PC-3 (cell line): ENCODE measurements at regions not wholly inside any gene's neighbourhood (a gene's known extent, or its start where the extent isn't known, plus 50 kb on each side); places are given as distances from the start of the nearest gene placed in this dataset.

Experiments
- ATAC-seq: fragments of 200-7000 bp; cut with Tn5 transposase; 2 replicates; pipeline ENCODE4 v1.9.1; 2020; ENCODE audit warnings: mild to moderate bottlenecking, moderate library complexity
- BruUV-seq: library from RNA; stranded (reverse); fragments of 400-500 nt; replicated peaks from 2 replicates; lab custom pipeline; 2021; lab: Mats Ljungman, UMichigan
- CTCF ChIA-PET: fragments of 300-600 bp; sonication (Branson Sonifier 250); formaldehyde crosslinking; loops from one replicate; lab custom pipeline; 2022; ENCODE audit warnings: antibody characterized with exemption; lab: Charles Lee
- POLR2A ChIA-PET: fragments of 300-600 bp; sonication (Branson Sonifier 250); formaldehyde crosslinking; loops from one replicate; lab custom pipeline; 2022; ENCODE audit warnings: antibody characterized with exemption; ENCODE audit not compliant: unreplicated experiment; lab: Charles Lee
- DNase-seq: peaks from one replicate; pipeline ENCODE4 v3.0.0-alpha.2; 2015
- H2AFZ ChIP-seq: fragments of 300-600 bp; sonication (generic); 2 replicates; pipeline ENCODE4 v1.6.0; 2016; ENCODE audit warnings: antibody characterized with exemption, low read length
- H3F3A ChIP-seq: fragments of 300-600 bp; sonication (generic); one replicate; pipeline ENCODE4 v1.6.0; 2017; ENCODE audit warnings: antibody characterized with exemption, low read length, control low read depth, mild to moderate bottlenecking; ENCODE audit not compliant: unreplicated experiment
- H3K27ac ChIP-seq: fragments of 300-600 bp; sonication (generic); 2 replicates; pipeline ENCODE4 v1.5.1; 2016; ENCODE audit warnings: mild to moderate bottlenecking, low read length
- H3K27me3 ChIP-seq: fragments of 300-600 bp; sonication (generic); 2 replicates; pipeline ENCODE4 v1.6.1; 2016; ENCODE audit warnings: low read length, mixed read lengths
- H3K36me3 ChIP-seq: fragments of 300-600 bp; sonication (generic); 2 replicates; pipeline ENCODE4 v1.6.1; 2016; ENCODE audit warnings: low read depth, mixed run types, low read length, mixed read lengths
- H3K4me1 ChIP-seq: fragments of 300-600 bp; sonication (generic); 2 replicates; pipeline ENCODE4 v1.5.1; 2016; ENCODE audit warnings: low read length; ENCODE audit not compliant: insufficient read depth
- H3K4me2 ChIP-seq: fragments of 300-600 bp; sonication (generic); 2 replicates; pipeline ENCODE4 v1.6.0; 2016; ENCODE audit warnings: low read length
- H3K4me3 ChIP-seq: fragments of 300-600 bp; sonication (generic); 2 replicates; pipeline ENCODE4 v1.5.1; 2016; ENCODE audit warnings: mild to moderate bottlenecking, low read length, mixed read lengths
- H3K79me2 ChIP-seq: fragments of 300-600 bp; sonication (generic); 2 replicates; pipeline ENCODE4 v1.6.1; 2017; ENCODE audit warnings: low read length, mixed read lengths
- H3K9ac ChIP-seq: fragments of 300-600 bp; sonication (generic); 2 replicates; pipeline ENCODE4 v1.6.0; 2016; ENCODE audit warnings: mild to moderate bottlenecking, low read length
- H3K9me2 ChIP-seq: fragments of 300-600 bp; sonication (generic); replicated peaks from 2 replicates; pipeline ENCODE4 v1.6.1; 2016; ENCODE audit warnings: mixed run types, low read length, mixed read lengths
- H3K9me3 ChIP-seq: fragments of 300-600 bp; sonication (generic); 2 replicates; pipeline ENCODE4 v1.6.1; 2016; ENCODE audit warnings: low read length, mixed read lengths
- H4K20me1 ChIP-seq: fragments of 300-600 bp; sonication (generic); 2 replicates; pipeline ENCODE4 v1.6.1; 2016; ENCODE audit warnings: low read length, mixed read lengths
- CTCF ChIP-seq: fragments of 300-600 bp; sonication (generic); conservative IDR thresholded peaks from 2 replicates; pipeline ENCODE4 v1.5.1; 2017; ENCODE audit warnings: antibody characterized with exemption, low read depth, mild to moderate bottlenecking, low read length
- EZH2 ChIP-seq: fragments of 300-600 bp; sonication (generic); IDR thresholded peaks from one replicate; pipeline ENCODE4 v1.6.1; 2017; ENCODE audit warnings: antibody characterized with exemption, mild to moderate bottlenecking, low read length; ENCODE audit not compliant: unreplicated experiment
- EZH2phosphoT487 ChIP-seq: fragments of 300-600 bp; sonication (generic); IDR thresholded peaks from 2 replicates; pipeline ENCODE4 v1.6.1; 2018; ENCODE audit warnings: mild to moderate bottlenecking, antibody characterized with exemption, low read length, borderline replicate concordance
- intact Hi-C: fragments of 100-400 bp; cut with micrococcal nuclease; formaldehyde crosslinking; loops from 2 replicates; pipeline ENCODE4 v1.9.0; 2023

GRCh38 chr1:163766257-163766918 lies 444.6 kb downstream of the NUF2 start:
- TF ChIP-seq CTCF (no peak), EZH2 (no peak), EZH2phosphoT487 (no peak)
- Histone ChIP-seq H3K79me2 (no peaks in the 10 kb centered on the region), H3F3A (no peaks in the 10 kb centered on the region), H3K36me3 (no peaks in the 10 kb centered on the region), H3K9ac (no peak overlapping the region), H3K4me2 (no peak overlapping the region), H3K4me3 (no peak overlapping the region), H3K9me2 (no peaks in the 10 kb centered on the region), H3K27ac (no peak overlapping the region), H3K4me1 (no peaks in the 10 kb centered on the region), H3K9me3 (no peaks in the 10 kb centered on the region), H4K20me1 (no peaks in the 10 kb centered on the region), H3K27me3 (no peaks in the 10 kb centered on the region), H2AFZ (no peak overlapping the region)
- BruUV-seq, result no TSS peak
- ChIA-PET CTCF (no interaction called here), POLR2A (no interaction called here)
- intact Hi-C loops, result no loop called here
- no peak for DNase-seq
- no peak for ATAC-seq

- TF ChIP-seq EZH2phosphoT487 (no peak), CTCF (no peak)
- H3K27ac ChIP-seq, result no peak overlapping the region
- H3K9me2 ChIP-seq, result no peaks in the 10 kb centered on the region
- no peak for DNase-seq
- H3K4me1 ChIP-seq, result no peaks in the 10 kb centered on the region
- no TSS peak for BruUV-seq
- no peak overlapping the region for H3K4me3 ChIP-seq
- no peaks in the 10 kb centered on the region for H4K20me1 ChIP-seq
- ChIA-PET POLR2A (no interaction called here), CTCF (no interaction called here)
- no peaks in the 10 kb centered on the region for H3K27me3 ChIP-seq
- H3K36me3 ChIP-seq, result no peaks in the 10 kb centered on the region
- intact Hi-C loops, result no loop called here
- H3K9me3 ChIP-seq, result no peaks in the 10 kb centered on the region
- no peak overlapping the region for H2AFZ ChIP-seq
- no peak for ATAC-seq
- H3K79me2 ChIP-seq, result no peaks in the 10 kb centered on the region
- no peak overlapping the region for H3K4me2 ChIP-seq
- no peaks in the 10 kb centered on the region for H3F3A ChIP-seq
- no peak overlapping the region for H3K9ac ChIP-seq
Measured at GRCh38 chr1:163768576-163768975, 446.8 kb downstream of the NUF2 start.

- TF ChIP-seq EZH2 (no peak), CTCF (no peak)
- POLR2A ChIA-PET, result no interaction called here
Measured at GRCh38 chr1:163770265-163770664, 448.5 kb downstream of the NUF2 start.

More at GRCh38 chr1:163770265-163770664, 448.5 kb downstream of the NUF2 start:
- no peaks in the 10 kb centered on the region for H4K20me1 ChIP-seq
- intact Hi-C loops, result no loop called here
- no peak overlapping the region for H3K9ac ChIP-seq
- no peaks in the 10 kb centered on the region for H3K36me3 ChIP-seq
- no peaks in the 10 kb centered on the region for H3K27me3 ChIP-seq
- H2AFZ ChIP-seq, result no peak overlapping the region
- DNase-seq (no peak), ATAC-seq (no peak)
- no peak overlapping the region for H3K4me3 ChIP-seq
- no peaks in the 10 kb centered on the region for H3K9me3 ChIP-seq
- H3K79me2 ChIP-seq, result no peaks in the 10 kb centered on the region
- no peaks in the 10 kb centered on the region for H3K4me1 ChIP-seq
- no peaks in the 10 kb centered on the region for H3F3A ChIP-seq
- no peak overlapping the region for H3K4me2 ChIP-seq
- CTCF ChIA-PET, result no interaction called here
- no peaks in the 10 kb centered on the region for H3K9me2 ChIP-seq
- H3K27ac ChIP-seq, result no peak overlapping the region
- BruUV-seq, result no TSS peak
